Esophagus squamous epithelium (tissue), 5 donors: ENCODE measurements at regions not wholly inside any gene's neighbourhood (a gene's known extent, or its start where the extent isn't known, plus 50 kb on each side); places are given as distances from the start of the nearest gene placed in this dataset.

Source experiments
- DNase-seq: peaks from one replicate; lab custom pipeline; 2025; lab: John Stamatoyannopoulos, UW
- H3K27ac ChIP-seq, 4 donors: fragments of 200-600 bp; sonication (generic); one replicate each; pipeline ENCODE4 v1.5.1; 2016 to 2019; ENCODE audit warnings: mild to moderate bottlenecking in 1 of 4
- H3K27me3 ChIP-seq, 4 donors: fragments of 200-600 bp; sonication (generic); 1 replicate in 3 of 4; 2 replicates in 1 of 4; pipeline versions ENCODE4 v1.5.1 to v1.6.0; 2017 to 2021; ENCODE audit warnings: antibody characterized with exemption in 1 of 4
- H3K36me3 ChIP-seq, 3 donors: fragments of 200-600 bp; sonication (generic); one replicate each; pipeline ENCODE4 v1.5.1; 2016 to 2019
- H3K4me1 ChIP-seq, 3 donors: fragments of 200-600 bp; sonication (generic); one replicate each; pipeline ENCODE4 v1.5.1; 2017 to 2019
- H3K4me3 ChIP-seq, 4 donors: fragments of 200-600 bp; sonication (generic); 1 replicate in 3 of 4; 2 replicates in 1 of 4; pipeline ENCODE4 v1.5.1; 2016 to 2019; ENCODE audit warnings: mild to moderate bottlenecking in 2 of 4, moderate library complexity in 1 of 4
- H3K9me3 ChIP-seq, 3 donors: fragments of 200-600 bp; sonication (generic); one replicate each; pipeline ENCODE4 v1.5.1; 2016 to 2019
- CTCF ChIP-seq, 6 experiments: fragments of 450-650 bp in 4 of 6; fragments of 200-600 bp in 2 of 6; sonication (generic) in 2 of 6; IDR thresholded peaks; one replicate each; pipeline ENCODE4 v1.5.1; 2016 to 2019; ENCODE audit warnings: antibody characterized with exemption in 6 of 6, mild to moderate bottlenecking in 4 of 6, moderate library complexity in 4 of 6
- POLR2A ChIP-seq, 4 donors: fragments of 450-650 bp; IDR thresholded peaks; one replicate each; pipeline ENCODE4 v1.6.1; 2017; ENCODE audit warnings: antibody characterized with exemption in 4 of 4, mild to moderate bottlenecking in 4 of 4, moderate library complexity in 3 of 4
- whole genome bisulfite sequencing, 2 donors: methylation state at CpG; one replicate each; pipeline ENCODE4 v1.1.5; 2018; 5-methylcytosine and 5-hydroxymethylcytosine counted together
- intact Hi-C: fragments of 100-400 bp; cut with DNase I; formaldehyde crosslinking; loops from one replicate; pipeline ENCODE4 v1.15.0; 2022
- donor health status: DM: yes; HTN: yes; CAD: no.

GRCh38 chr16:64866021-64866420 is 255.8 kb downstream of the CDH11 start:
- intact Hi-C loops = no loop called here
- no peaks in the 10 kb centered on the region for H3K9me3 ChIP-seq

GRCh38 chr16:64865069-64865696 is 256.7 kb downstream of the CDH11 start:
- Histone ChIP-seq H3K27me3 (no peaks in the 10 kb centered on the region), H3K4me1 (no peaks in the 10 kb centered on the region), H3K9me3 (no peaks in the 10 kb centered on the region), H3K36me3 (no peaks in the 10 kb centered on the region), H3K4me3 (no peak overlapping the region), H3K27ac (no peak overlapping the region)
- intact Hi-C loops = no loop called here
- TF ChIP-seq POLR2A (IDR thresholded peaks at IDR 0.05) (no peak), CTCF (IDR thresholded peaks at IDR 0.05) (no peak)
- DNase-seq = no peak
- WGBS, 2 donors = 73 to 100% methylated on average over 1 to 2 of the region's 2 CpGs

More at GRCh38 chr16:64866021-64866420, 255.8 kb downstream of the CDH11 start:
- Histone ChIP-seq H3K27me3 (no peaks in the 10 kb centered on the region), H3K4me1 (no peaks in the 10 kb centered on the region), H3K36me3 (no peaks in the 10 kb centered on the region), H3K4me3 (no peak overlapping the region), H3K27ac (no peak overlapping the region)
- WGBS, 2 donors = 66 to 84% methylated on average over 2 of the region's 2 CpGs
- no peak for DNase-seq
- TF ChIP-seq CTCF (IDR thresholded peaks at IDR 0.05) = no peak
- TF ChIP-seq POLR2A (IDR thresholded peaks at IDR 0.05) = no peak

GRCh38 chr16:64864232-64864809 is 257.5 kb downstream of the CDH11 start:
- H3K9me3 ChIP-seq = no peaks in the 10 kb centered on the region
- DNase-seq = no peak
- no peak overlapping the region for H3K27ac ChIP-seq
- WGBS, 2 donors = 23 to 24% methylated on average over 5 of the region's 5 CpGs
- intact Hi-C loops = no loop called here
- H3K36me3 ChIP-seq = no peaks in the 10 kb centered on the region
- H3K27me3 ChIP-seq = no peaks in the 10 kb centered on the region
- TF ChIP-seq POLR2A (IDR thresholded peaks at IDR 0.05) = no peak
- TF ChIP-seq CTCF (IDR thresholded peaks at IDR 0.05) = no peak
- no peak overlapping the region for H3K4me3 ChIP-seq
- no peaks in the 10 kb centered on the region for H3K4me1 ChIP-seq

- H3K9me3 ChIP-seq = no peaks in the 10 kb centered on the region
- no peak for TF ChIP-seq CTCF (IDR thresholded peaks at IDR 0.05)
- no peak for TF ChIP-seq POLR2A (IDR thresholded peaks at IDR 0.05)
- H3K36me3 ChIP-seq = no peaks in the 10 kb centered on the region
- DNase-seq = no peak
- no peak overlapping the region for H3K4me3 ChIP-seq
- 42 to 45% methylated on average over 1 of the region's 1 CpG for WGBS, 2 donors
- intact Hi-C loops = no loop called here
- H3K27ac ChIP-seq = no peak overlapping the region
- H3K4me1 ChIP-seq = no peaks in the 10 kb centered on the region
- H3K27me3 ChIP-seq = peaks cover 0 to 3% (median 0%) of the 10 kb centered on the region in 4 donors
Measured at GRCh38 chr16:64858076-64858475, 263.8 kb downstream of the CDH11 start.

GRCh38 chr16:64857411-64857810 is 264.5 kb downstream of the CDH11 start:
- no peak overlapping the region for H3K27ac ChIP-seq
- no peak for DNase-seq
- H3K4me3 ChIP-seq = no peak overlapping the region
- H3K4me1 ChIP-seq = no peaks in the 10 kb centered on the region
- intact Hi-C loops = no loop called here
- 74 to 79% methylated on average over 2 of the region's 2 CpGs for WGBS, 2 donors
- TF ChIP-seq CTCF (IDR thresholded peaks at IDR 0.05) (no peak), POLR2A (IDR thresholded peaks at IDR 0.05) (no peak)
- no peaks in the 10 kb centered on the region for H3K36me3 ChIP-seq
- peaks cover 0 to 3% (median 0%) of the 10 kb centered on the region in 4 donors for H3K27me3 ChIP-seq
- H3K9me3 ChIP-seq = no peaks in the 10 kb centered on the region
